Fibroblast of villous mesenchyme (primary cell): ENCODE measurements at regions not wholly inside any gene's neighbourhood (a gene's known extent, or its start where the extent isn't known, plus 50 kb on each side); places are given as distances from the start of the nearest gene placed in this dataset.

Source experiments
- DNase-seq: peaks from one replicate; pipeline ENCODE4 v3.0.0-alpha.2; 2010; ENCODE audit warnings: low read depth
- H3K4me3 ChIP-seq: 2 replicates; pipeline ENCODE4 v1.5.1; 2011; ENCODE audit warnings: low read depth, mild to moderate bottlenecking, low read length
- CTCF ChIP-seq: IDR thresholded peaks from 2 replicates; pipeline ENCODE4 v1.5.1; 2012; ENCODE audit warnings: low read depth, mild to moderate bottlenecking, low read length; ENCODE audit not compliant: insufficient read depth

- no peak for DNase-seq
- no peak for TF ChIP-seq CTCF
- no peak overlapping the region for H3K4me3 ChIP-seq
These were observed 368.0 kb downstream of the GALR1 start for GRCh38 chr18:77617694-77618093.

- no peak for DNase-seq
- H3K4me3 ChIP-seq: no peak overlapping the region
- TF ChIP-seq CTCF: no peak
These were observed 369.9 kb downstream of the GALR1 start for GRCh38 chr18:77619525-77619924.

GRCh38 chr18:77622009-77622692 is 372.5 kb downstream of the GALR1 start:
- no peak for DNase-seq
- no peak for TF ChIP-seq CTCF
- no peak overlapping the region for H3K4me3 ChIP-seq

- DNase-seq: no peak
These were observed 383.1 kb downstream of the GALR1 start for GRCh38 chr18:77632758-77633157.

GRCh38 chr18:77634494-77634893 is 384.8 kb downstream of the GALR1 start:
- no peak for DNase-seq
- H3K4me3 ChIP-seq: no peak overlapping the region
- TF ChIP-seq CTCF: no peak

More at GRCh38 chr18:77632758-77633157, 383.1 kb downstream of the GALR1 start:
- no peak for TF ChIP-seq CTCF
- H3K4me3 ChIP-seq: no peak overlapping the region

- no peak for TF ChIP-seq CTCF
- no peak for DNase-seq
- no peak overlapping the region for H3K4me3 ChIP-seq
These were observed 385.8 kb downstream of the GALR1 start for GRCh38 chr18:77635451-77635850.

- no peak for TF ChIP-seq CTCF
- no peak for DNase-seq
- no peak overlapping the region for H3K4me3 ChIP-seq
These were observed 386.2 kb downstream of the GALR1 start for GRCh38 chr18:77635858-77636257.
